ENCODE measurements at regions not wholly inside any gene's neighbourhood (a gene's known extent, or its start where the extent isn't known, plus 50 kb on each side); places are given as distances from the start of the nearest gene placed in this dataset.

DNA sequence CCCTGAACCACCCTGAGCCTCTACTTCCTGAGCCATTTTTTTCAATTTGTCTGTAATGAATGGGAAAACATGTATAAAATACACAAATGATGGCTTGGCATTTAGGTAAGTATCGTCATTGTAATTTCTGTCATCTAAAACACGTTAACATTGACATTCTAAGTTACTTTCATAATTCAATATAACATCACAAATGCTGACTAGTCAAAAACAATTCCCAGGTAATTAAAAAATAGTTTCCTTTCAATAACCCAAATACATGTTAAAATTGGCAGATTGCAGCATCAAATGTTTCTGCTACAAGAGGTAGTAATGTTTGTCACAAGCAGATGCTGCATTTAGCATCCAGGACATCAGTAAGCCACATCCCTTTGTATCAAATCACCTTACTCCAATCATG is 776.4 kb downstream of the KCTD16 start:
- FAIRE-seq (no peak), DNase-seq (ENCODE audit: insufficient read length) (no peak)
- no peak for TF ChIP-seq POLR2A (IDR thresholded peaks at IDR 0.05; ENCODE audit: low read depth, low read length)
- no peak for TF ChIP-seq POLR2AphosphoS5 (IDR thresholded peaks at IDR 0.05; ENCODE audit: low read depth, low read length)
- TF ChIP-seq TAF1 (IDR thresholded peaks at IDR 0.05; ENCODE audit: borderline replicate concordance, low read depth, low read length), result no peak

DNA sequence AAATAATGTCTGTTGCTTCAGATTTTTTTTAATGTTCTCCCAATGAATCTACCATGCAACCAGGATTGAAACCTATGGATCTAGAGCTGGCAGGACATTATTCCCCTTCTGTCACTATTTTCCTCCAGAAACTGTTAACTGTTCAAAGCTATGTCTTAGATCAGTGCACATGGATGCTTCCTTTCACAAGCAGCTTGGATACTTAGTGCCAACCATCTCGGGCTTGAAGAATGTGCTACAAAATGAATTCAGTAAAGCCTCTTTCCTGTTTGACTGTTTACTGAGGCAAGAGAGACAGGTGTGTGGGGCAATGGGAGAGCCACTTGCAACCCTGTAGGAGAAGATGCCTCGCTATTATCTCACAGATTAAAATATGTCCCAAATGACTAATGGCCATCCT is 774.8 kb downstream of the KCTD16 start:
- DNase-seq (ENCODE audit: insufficient read length) (no peak), FAIRE-seq (no peak)
- TF ChIP-seq TAF1 (IDR thresholded peaks at IDR 0.05; ENCODE audit: borderline replicate concordance, low read depth, low read length) (no peak), POLR2AphosphoS5 (IDR thresholded peaks at IDR 0.05; ENCODE audit: low read depth, low read length) (no peak), POLR2A (IDR thresholded peaks at IDR 0.05; ENCODE audit: low read depth, low read length) (no peak)

DNA sequence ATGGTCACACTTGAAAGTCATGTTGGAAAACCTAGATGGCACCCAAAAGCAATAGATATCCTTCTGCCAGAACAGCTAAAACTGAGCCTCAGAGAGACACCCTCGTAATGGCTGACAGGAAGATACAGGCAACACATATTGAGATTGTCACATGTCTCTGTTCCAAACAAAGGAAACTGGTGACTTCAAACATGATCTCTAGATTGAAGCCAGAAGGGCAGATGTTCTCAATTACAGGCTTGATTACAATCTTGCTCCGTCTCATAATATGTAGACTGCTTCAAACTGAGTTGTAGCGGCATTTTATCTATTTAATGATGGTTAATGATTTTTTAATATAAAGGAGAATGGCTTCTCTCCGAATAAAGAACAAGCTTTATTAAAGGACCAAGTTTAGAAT is 774.3 kb downstream of the KCTD16 start:
- TF ChIP-seq TAF1 (IDR thresholded peaks at IDR 0.05; ENCODE audit: borderline replicate concordance, low read depth, low read length) (no peak), POLR2A (IDR thresholded peaks at IDR 0.05; ENCODE audit: low read depth, low read length) (no peak), POLR2AphosphoS5 (IDR thresholded peaks at IDR 0.05; ENCODE audit: low read depth, low read length) (no peak)
- DNase-seq (ENCODE audit: insufficient read length) (no peak), FAIRE-seq (no peak)

- DNase-seq (ENCODE audit: insufficient read length) (no peak), FAIRE-seq (no peak)
- no peak for TF ChIP-seq TAF1 (IDR thresholded peaks at IDR 0.05; ENCODE audit: borderline replicate concordance, low read depth, low read length)
- no peak for TF ChIP-seq POLR2A (IDR thresholded peaks at IDR 0.05; ENCODE audit: low read depth, low read length)
- TF ChIP-seq POLR2AphosphoS5 (IDR thresholded peaks at IDR 0.05; ENCODE audit: low read depth, low read length), result no peak
Measured at GRCh38 chr5:144941004-144941403, 770.3 kb downstream of the KCTD16 start.

DNA sequence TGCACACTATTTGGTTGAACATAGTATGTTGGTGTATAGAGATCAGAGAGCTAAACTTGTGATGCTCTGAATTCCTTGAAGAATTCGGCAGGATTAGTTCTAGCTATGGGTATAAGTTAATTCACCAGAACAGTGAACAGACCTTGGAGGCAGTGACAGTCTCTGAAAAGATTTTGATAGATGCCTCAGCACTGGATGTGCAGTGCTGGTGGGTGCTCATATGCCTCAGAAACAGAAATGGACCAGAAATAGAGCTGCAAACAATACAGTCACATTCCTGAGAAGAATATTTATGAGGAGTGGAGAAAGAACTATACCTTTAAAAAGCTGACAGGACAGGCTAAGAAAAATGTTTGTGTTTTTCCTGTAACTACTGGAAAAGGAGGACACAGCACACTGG is 747.7 kb downstream of the KCTD16 start:
- no peak for FAIRE-seq
- DNase-seq (ENCODE audit: insufficient read length), result no peak
- no peak for TF ChIP-seq POLR2A (IDR thresholded peaks at IDR 0.05; ENCODE audit: low read depth, low read length)
- TF ChIP-seq POLR2AphosphoS5 (IDR thresholded peaks at IDR 0.05; ENCODE audit: low read depth, low read length), result no peak
- no peak for TF ChIP-seq TAF1 (IDR thresholded peaks at IDR 0.05; ENCODE audit: borderline replicate concordance, low read depth, low read length)

GRCh38 chr5:144915452-144915851 is 744.8 kb downstream of the KCTD16 start:
- DNase-seq (ENCODE audit: insufficient read length) (no peak), FAIRE-seq (no peak)
- no peak for TF ChIP-seq POLR2AphosphoS5 (IDR thresholded peaks at IDR 0.05; ENCODE audit: low read depth, low read length)
- no peak for TF ChIP-seq POLR2A (IDR thresholded peaks at IDR 0.05; ENCODE audit: low read depth, low read length)
- TF ChIP-seq TAF1 (IDR thresholded peaks at IDR 0.05; ENCODE audit: borderline replicate concordance, low read depth, low read length), result no peak

- TF ChIP-seq TAF1 (IDR thresholded peaks at IDR 0.05; ENCODE audit: borderline replicate concordance, low read depth, low read length) (no peak), POLR2A (IDR thresholded peaks at IDR 0.05; ENCODE audit: low read depth, low read length) (no peak), POLR2AphosphoS5 (IDR thresholded peaks at IDR 0.05; ENCODE audit: low read depth, low read length) (no peak)
- FAIRE-seq (no peak), DNase-seq (ENCODE audit: insufficient read length) (no peak)
Measured at GRCh38 chr5:144913661-144914060, 743.0 kb downstream of the KCTD16 start.

DNA sequence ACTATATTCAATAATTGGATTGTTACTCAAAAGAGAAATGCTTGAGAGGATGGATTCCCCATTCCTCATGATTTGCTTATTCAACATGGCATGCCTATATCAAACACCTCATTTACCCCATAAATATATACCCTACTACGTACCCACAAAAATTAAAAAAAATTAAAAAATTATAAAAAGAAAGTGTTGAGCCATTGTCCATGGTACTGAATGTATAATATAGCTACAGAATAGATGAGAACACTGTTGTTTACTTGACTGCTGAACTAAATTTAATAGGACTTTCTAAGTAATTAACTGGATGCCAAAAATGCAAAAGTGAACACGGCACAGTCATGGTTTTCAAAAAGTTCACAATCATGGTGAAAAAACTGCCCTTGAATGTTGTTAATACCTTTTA is 725.8 kb downstream of the KCTD16 start:
- TF ChIP-seq TAF1 (IDR thresholded peaks at IDR 0.05; ENCODE audit: borderline replicate concordance, low read depth, low read length) (no peak), POLR2AphosphoS5 (IDR thresholded peaks at IDR 0.05; ENCODE audit: low read depth, low read length) (no peak), POLR2A (IDR thresholded peaks at IDR 0.05; ENCODE audit: low read depth, low read length) (no peak)
- no peak for DNase-seq (ENCODE audit: insufficient read length)
- FAIRE-seq, result no peak

DNA sequence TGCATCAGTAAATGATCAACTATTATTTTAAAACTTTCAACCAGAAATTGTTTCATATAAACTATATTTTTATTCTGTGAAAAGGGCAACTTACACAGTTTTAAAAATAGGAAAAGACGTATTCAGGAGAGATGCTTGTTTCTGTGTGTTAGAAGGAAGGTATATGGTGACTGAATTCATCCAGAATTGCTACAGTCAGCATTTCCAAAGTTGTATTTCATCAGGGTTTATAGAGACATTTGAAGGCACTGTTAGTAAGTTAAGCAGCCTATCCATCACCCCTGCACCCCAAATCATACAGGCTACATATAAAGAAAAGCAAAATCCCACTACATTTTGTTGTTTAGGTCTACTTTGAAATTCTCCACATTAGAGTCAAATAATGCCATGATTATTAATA is 716.0 kb downstream of the KCTD16 start:
- no peak for TF ChIP-seq POLR2A (IDR thresholded peaks at IDR 0.05; ENCODE audit: low read depth, low read length)
- no peak for TF ChIP-seq TAF1 (IDR thresholded peaks at IDR 0.05; ENCODE audit: borderline replicate concordance, low read depth, low read length)
- TF ChIP-seq POLR2AphosphoS5 (IDR thresholded peaks at IDR 0.05; ENCODE audit: low read depth, low read length), result no peak
- DNase-seq (ENCODE audit: insufficient read length), result no peak
- no peak for FAIRE-seq

DNA sequence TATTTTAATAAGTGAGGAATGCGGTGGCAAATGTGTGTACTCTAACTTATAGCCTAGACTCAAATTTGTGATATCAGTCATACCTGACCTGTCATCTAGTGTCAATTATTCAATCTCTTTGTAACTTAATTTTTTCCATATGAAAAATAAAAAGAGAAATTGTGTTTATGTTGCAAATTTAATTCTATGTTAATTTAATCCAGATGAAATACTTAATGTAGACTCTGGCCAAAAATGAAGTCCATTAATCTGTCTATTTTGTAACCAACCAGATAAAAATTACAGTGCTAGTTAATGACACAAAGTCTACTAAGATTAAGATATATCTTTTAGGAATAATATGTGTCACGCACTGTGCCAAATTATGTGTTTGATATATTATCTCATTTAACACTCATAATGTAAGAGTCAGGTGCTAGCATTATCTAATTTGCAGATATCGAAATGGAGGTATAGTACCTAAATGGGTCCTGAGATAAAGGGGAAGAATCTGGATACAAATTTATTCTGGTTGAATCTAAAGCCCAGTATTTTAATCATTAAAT is 712.1 kb downstream of the KCTD16 start:
- FAIRE-seq, result no peak
- no peak for DNase-seq (ENCODE audit: insufficient read length)
- TF ChIP-seq POLR2A (IDR thresholded peaks at IDR 0.05; ENCODE audit: low read depth, low read length), result no peak
- no peak for TF ChIP-seq POLR2AphosphoS5 (IDR thresholded peaks at IDR 0.05; ENCODE audit: low read depth, low read length)
- TF ChIP-seq TAF1 (IDR thresholded peaks at IDR 0.05; ENCODE audit: borderline replicate concordance, low read depth, low read length), result no peak

- DNase-seq (ENCODE audit: insufficient read length), result no peak
- FAIRE-seq, result no peak
- TF ChIP-seq POLR2A (IDR thresholded peaks at IDR 0.05; ENCODE audit: low read depth, low read length), result no peak
- no peak for TF ChIP-seq TAF1 (IDR thresholded peaks at IDR 0.05; ENCODE audit: borderline replicate concordance, low read depth, low read length)
- TF ChIP-seq POLR2AphosphoS5 (IDR thresholded peaks at IDR 0.05; ENCODE audit: low read depth, low read length), result no peak
Measured at GRCh38 chr5:144880513-144880912, 709.8 kb downstream of the KCTD16 start.

DNA sequence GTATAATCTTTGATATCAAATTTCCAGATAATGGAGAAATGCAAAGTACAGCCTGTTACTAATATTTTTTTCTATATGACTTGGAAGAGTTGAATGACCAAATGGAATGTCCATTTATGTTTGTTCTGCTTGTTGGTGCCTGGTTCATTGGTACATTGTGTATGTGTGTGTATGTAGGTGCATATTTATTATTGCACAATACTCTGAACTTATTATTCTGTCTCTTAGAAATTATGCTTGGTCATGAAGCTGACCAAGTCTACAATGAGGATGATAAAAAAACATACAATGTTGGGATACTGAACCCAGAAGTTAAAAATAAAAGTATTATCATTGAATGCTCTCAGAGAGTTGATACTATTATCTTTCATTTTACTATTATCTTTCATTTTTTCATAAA is 706.3 kb downstream of the KCTD16 start:
- TF ChIP-seq POLR2A (IDR thresholded peaks at IDR 0.05; ENCODE audit: low read depth, low read length) (no peak), POLR2AphosphoS5 (IDR thresholded peaks at IDR 0.05; ENCODE audit: low read depth, low read length) (no peak), TAF1 (IDR thresholded peaks at IDR 0.05; ENCODE audit: borderline replicate concordance, low read depth, low read length) (no peak)
- DNase-seq (ENCODE audit: insufficient read length) (no peak), FAIRE-seq (no peak)

GRCh38 chr5:144873076-144873475 is 702.4 kb downstream of the KCTD16 start:
- TF ChIP-seq POLR2AphosphoS5 (IDR thresholded peaks at IDR 0.05; ENCODE audit: low read depth, low read length) (no peak), POLR2A (IDR thresholded peaks at IDR 0.05; ENCODE audit: low read depth, low read length) (no peak), TAF1 (IDR thresholded peaks at IDR 0.05; ENCODE audit: borderline replicate concordance, low read depth, low read length) (no peak)
- no peak for FAIRE-seq

More at GRCh38 chr5:144873076-144873475, 702.4 kb downstream of the KCTD16 start:
- DNase-seq (ENCODE audit: insufficient read length), result no peak
